Psoas muscle (tissue), 7 donors: ENCODE measurements at regions not wholly inside any gene's neighbourhood (a gene's known extent, or its start where the extent isn't known, plus 50 kb on each side); places are given as distances from the start of the nearest gene placed in this dataset.

ENCODE experiments used
- ATAC-seq, 4 donors: fragments of 200-7000 bp; cut with Tn5 transposase; one replicate each; pipeline ENCODE4 v1.9.1; 2020; ENCODE audit warnings: moderate library complexity in 3 of 4, mild to moderate bottlenecking in 2 of 4
- DNase-seq, 2 donors: peaks; one replicate each; pipeline ENCODE4 v3.0.0-alpha.2; 2020
- H3K27ac ChIP-seq: fragments of 200-600 bp; one replicate; pipeline ENCODE4 v1.8.0; 2022
- H3K27me3 ChIP-seq, 3 donors: fragments of 200-600 bp in 1 of 3; one replicate each; pipeline versions ENCODE4 v1.6.1 to v1.8.0; 2013 to 2022; ENCODE audit warnings: low read length in 2 of 3, mild to moderate bottlenecking in 2 of 3, moderate library complexity in 1 of 3; ENCODE audit not compliant: insufficient read depth in 3 of 3
- H3K36me3 ChIP-seq, 2 donors: fragments of 200-600 bp in 1 of 2; one replicate each; pipeline versions ENCODE4 v1.6.1 to v1.8.0; 2013 to 2022; ENCODE audit warnings: low read depth in 1 of 2, mild to moderate bottlenecking in 1 of 2, moderate library complexity in 1 of 2; ENCODE audit not compliant: insufficient read depth in 1 of 2
- H3K4me1 ChIP-seq: fragments of 200-600 bp; one replicate; pipeline ENCODE4 v1.8.0; 2022
- H3K4me3 ChIP-seq: fragments of 200-600 bp; one replicate; pipeline ENCODE4 v1.8.0; 2022; ENCODE audit warnings: mild to moderate bottlenecking
- H3K9me3 ChIP-seq: fragments of 200-600 bp; one replicate; pipeline ENCODE4 v1.8.0; 2022
- WGBS, 3 donors: extraction: QIAGEN DNeasy Blood & Tissue Kit; methylation state at CpG; one replicate each; pipeline versions ENCODE4 v1.1.6 to v1.1.7; 2013; 5-methylcytosine and 5-hydroxymethylcytosine counted together
- intact Hi-C, 2 donors: fragments of 100-400 bp; cut with DNase I; formaldehyde crosslinking; loops; one replicate each; pipeline versions ENCODE4 v1.11.0 to v1.14.2; 2022
- TF ChIP-seq, protein P1 (sequence below): fragments of 200-600 bp; IDR thresholded peaks from one replicate; pipeline ENCODE4 v1.8.0; 2022; ENCODE audit warnings: antibody characterized with exemption
- donor health status: healthy with polysubstance abuse.
- donor health status: DM: no; HTN: no; CAD: no; lungs with moderate emphysema.
- donor health status: Bipolar disorder and iron deficiency.
- donor health status: healthy.
- donor health status: DM: yes; HTN: yes; CAD: no.
- donor health status: DM: no; HTN: no; CAD: no.
- donor health status: DM: yes; HTN: yes; CAD: no.

DNA sequence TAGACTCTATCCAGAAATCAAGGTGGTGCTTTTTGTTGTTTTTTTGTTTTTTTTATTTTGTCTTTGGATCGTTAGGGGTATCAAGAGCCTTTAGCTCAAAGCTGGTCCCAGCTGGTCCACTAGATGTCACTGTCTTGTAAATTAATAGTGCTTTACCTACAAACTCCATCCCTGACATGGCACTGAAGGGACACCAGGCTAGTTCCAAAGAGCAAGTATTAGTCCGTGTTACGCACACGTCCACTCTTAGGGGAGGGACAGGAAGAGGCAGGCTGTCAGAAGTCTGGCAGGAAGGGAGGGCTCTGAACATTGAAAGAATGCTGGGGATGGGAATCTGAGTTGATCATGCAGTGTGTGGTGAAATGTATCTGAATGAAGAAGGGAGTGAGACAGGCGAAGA lies 85.9 kb upstream of the CCBE1 start:
- DNase-seq: no peak
- Histone ChIP-seq H3K4me3 (no peak overlapping the region), H3K36me3 (no peaks in the 10 kb centered on the region), H3K9me3 (no peaks in the 10 kb centered on the region), H3K4me1 (no peaks in the 10 kb centered on the region), H3K27ac (no peak overlapping the region), H3K27me3 (no peaks in the 10 kb centered on the region)
- intact Hi-C loops: no loop called here
- no peak for ATAC-seq
- TF ChIP-seq, protein P1, sequence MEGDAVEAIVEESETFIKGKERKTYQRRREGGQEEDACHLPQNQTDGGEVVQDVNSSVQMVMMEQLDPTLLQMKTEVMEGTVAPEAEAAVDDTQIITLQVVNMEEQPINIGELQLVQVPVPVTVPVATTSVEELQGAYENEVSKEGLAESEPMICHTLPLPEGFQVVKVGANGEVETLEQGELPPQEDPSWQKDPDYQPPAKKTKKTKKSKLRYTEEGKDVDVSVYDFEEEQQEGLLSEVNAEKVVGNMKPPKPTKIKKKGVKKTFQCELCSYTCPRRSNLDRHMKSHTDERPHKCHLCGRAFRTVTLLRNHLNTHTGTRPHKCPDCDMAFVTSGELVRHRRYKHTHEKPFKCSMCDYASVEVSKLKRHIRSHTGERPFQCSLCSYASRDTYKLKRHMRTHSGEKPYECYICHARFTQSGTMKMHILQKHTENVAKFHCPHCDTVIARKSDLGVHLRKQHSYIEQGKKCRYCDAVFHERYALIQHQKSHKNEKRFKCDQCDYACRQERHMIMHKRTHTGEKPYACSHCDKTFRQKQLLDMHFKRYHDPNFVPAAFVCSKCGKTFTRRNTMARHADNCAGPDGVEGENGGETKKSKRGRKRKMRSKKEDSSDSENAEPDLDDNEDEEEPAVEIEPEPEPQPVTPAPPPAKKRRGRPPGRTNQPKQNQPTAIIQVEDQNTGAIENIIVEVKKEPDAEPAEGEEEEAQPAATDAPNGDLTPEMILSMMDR: no peak
- WGBS, 3 donors: 27 to 31% (median 31%) methylated on average over 5 of the region's 5 CpGs

DNA sequence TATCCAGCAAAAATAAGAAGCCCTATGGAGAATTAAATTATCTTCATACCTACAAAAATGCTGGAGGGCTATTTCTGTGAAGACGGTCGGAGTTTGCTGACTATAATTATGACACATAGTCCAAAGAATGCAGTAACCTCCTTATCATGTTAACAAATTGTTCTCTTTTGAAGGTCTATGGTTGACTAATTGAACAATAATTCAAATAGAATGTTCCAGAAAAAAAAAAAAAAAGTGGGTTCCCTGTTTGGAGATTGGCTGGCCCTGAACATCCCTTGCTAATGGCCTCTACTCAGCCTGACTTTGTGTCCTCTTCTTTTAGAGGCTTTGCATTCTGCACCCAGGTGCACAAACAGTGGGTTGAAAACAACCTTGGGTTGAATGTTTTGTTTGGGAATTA lies 82.8 kb upstream of the CCBE1 start:
- Histone ChIP-seq H3K36me3 (no peaks in the 10 kb centered on the region), H3K4me3 (no peak overlapping the region), H3K9me3 (no peaks in the 10 kb centered on the region), H3K27ac (no peak overlapping the region), H3K4me1 (no peaks in the 10 kb centered on the region), H3K27me3 (no peaks in the 10 kb centered on the region)
- 52 to 72% (median 64%) methylated on average over 2 of the region's 2 CpGs for WGBS, 3 donors
- TF ChIP-seq, protein P1: no peak
- ATAC-seq: no peak
- DNase-seq: no peak
- intact Hi-C loops: no loop called here

DNA sequence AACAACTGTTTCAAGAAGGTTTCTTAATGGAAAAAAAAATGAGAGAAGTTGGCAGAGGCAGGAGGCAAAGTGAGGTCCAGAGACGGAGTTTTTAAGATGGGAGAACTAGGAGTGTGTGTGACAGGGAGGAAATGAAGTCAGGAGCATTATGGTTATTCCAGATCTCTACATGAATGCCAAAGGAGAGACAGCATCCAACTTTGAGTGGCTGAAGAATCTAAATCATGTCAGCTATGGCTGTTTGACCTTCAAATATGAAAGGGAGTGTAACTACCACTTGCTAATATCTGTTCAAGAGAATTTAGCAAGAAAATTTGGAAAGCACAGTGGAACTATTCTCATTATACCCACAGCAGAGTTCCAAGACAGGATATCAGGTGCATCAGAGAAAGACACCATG lies 81.2 kb upstream of the CCBE1 start:
- intact Hi-C loops: no loop called here
- Histone ChIP-seq H3K4me1 (no peaks in the 10 kb centered on the region), H3K27ac (no peak overlapping the region), H3K27me3 (no peaks in the 10 kb centered on the region), H3K36me3 (no peaks in the 10 kb centered on the region), H3K9me3 (no peaks in the 10 kb centered on the region), H3K4me3 (no peak overlapping the region)
- ATAC-seq (no peak), DNase-seq (no peak)
- WGBS, 3 donors: 53 to 56% (median 54%) methylated on average over 1 of the region's 1 CpG
- TF ChIP-seq, protein P1: no peak

DNA sequence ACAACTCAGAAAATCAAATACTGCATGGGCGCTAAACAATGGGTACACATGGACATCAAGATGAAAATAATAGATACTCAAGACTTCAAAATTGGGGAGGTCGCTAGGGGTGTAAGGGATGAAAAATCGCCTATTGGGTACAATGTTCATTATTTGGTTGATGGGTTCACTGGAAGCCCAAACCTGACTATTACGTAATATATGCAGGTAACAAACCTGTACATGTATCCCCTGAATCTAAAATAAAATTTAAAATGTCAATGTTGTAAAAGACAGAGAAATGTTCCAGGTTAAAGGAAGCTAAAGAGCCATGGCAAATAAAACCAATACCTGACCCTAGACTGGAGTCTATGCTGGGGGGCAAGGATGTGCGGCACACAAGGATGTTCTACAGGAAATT lies 80.4 kb upstream of the CCBE1 start:
- Histone ChIP-seq H3K36me3 (no peaks in the 10 kb centered on the region), H3K4me3 (no peak overlapping the region), H3K9me3 (no peaks in the 10 kb centered on the region), H3K4me1 (no peaks in the 10 kb centered on the region), H3K27me3 (no peaks in the 10 kb centered on the region), H3K27ac (no peak overlapping the region)
- intact Hi-C loops: no loop called here
- WGBS, 3 donors: 94 to 96% (median 94%) methylated on average over 5 of the region's 5 CpGs
- TF ChIP-seq, protein P1: no peak
- no peak for DNase-seq
- no peak for ATAC-seq

DNA sequence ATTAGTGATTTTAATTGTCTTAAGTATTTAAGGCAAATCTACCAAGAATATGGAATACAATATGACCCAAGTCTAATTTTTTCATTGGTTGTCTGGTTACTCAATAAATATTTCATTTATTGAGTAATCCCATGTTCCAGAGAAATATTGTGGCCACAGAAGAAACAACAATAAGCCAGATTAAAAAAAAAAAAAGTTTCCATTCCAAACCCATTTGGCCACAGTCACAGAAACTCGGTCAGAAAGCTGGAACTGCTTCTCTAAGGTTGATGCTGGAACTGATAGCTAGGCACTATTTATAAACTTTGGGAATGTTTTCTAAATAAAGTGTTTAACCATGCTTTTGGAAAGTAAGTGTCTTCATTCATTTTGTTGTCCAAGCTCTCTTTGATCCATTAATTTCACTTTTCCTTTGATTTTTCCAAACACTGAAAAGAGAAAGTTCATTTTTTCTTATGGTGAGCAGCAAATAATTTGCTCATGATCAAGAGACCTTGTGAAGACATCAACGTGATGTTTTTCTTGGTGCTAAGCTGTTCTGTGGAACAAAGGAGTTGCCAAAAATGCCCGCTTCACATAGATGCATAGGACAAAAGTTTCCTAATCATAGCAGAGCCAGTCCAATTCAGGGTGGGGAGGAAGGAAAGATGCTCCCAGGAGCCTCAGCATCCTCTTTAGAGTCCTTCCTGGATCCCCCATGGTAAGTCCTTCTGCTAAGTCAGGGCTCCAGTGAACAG lies 72.1 kb upstream of the CCBE1 start:
- DNase-seq (no peak), ATAC-seq (peak in 1 of 4 donors; percentile 44)
- H3K4me3 ChIP-seq: no peak overlapping the region
- WGBS, 3 donors: 40 to 56% (median 45%) methylated on average over 3 of the region's 3 CpGs
- H3K27me3 ChIP-seq: no peaks in the 10 kb centered on the region
- H3K36me3 ChIP-seq: no peaks in the 10 kb centered on the region
- no peaks in the 10 kb centered on the region for H3K9me3 ChIP-seq
- intact Hi-C loops: no loop called here
- no peak overlapping the region for H3K27ac ChIP-seq
- H3K4me1 ChIP-seq: no peaks in the 10 kb centered on the region
- TF ChIP-seq, protein P1: no peak
